Keratinocyte (primary cell): ENCODE measurements at regions not wholly inside any gene's neighbourhood (a gene's known extent, or its start where the extent isn't known, plus 50 kb on each side); places are given as distances from the start of the nearest gene placed in this dataset.

Experiments
- DNase-seq: peaks from one replicate; pipeline ENCODE4 v3.0.0-alpha.2; 2011; ENCODE audit warnings: low read depth, missing footprints, low spot score
- FAIRE-seq: peaks from 2 replicates; lab custom pipeline; 2011; peaks lifted over from hg19 to GRCh38; lab: Jason Lieb, UNC
- H2AFZ ChIP-seq: 2 replicates; pipeline ENCODE4 v1.6.0; 2012; ENCODE audit warnings: low read length, control low read depth, inconsistent platforms; ENCODE audit not compliant: control insufficient read depth
- H3K27ac ChIP-seq: 2 replicates; pipeline ENCODE4 v1.5.1; 2011; ENCODE audit warnings: low read length; ENCODE audit not compliant: control insufficient read depth, insufficient read depth
- H3K27me3 ChIP-seq: 3 replicates; pipeline ENCODE4 v1.6.0; 2011; ENCODE audit warnings: low read length; ENCODE audit not compliant: control insufficient read depth, insufficient read depth; ENCODE audit errors: extremely low read depth
- H3K36me3 ChIP-seq, 2 experiments: 2 replicates in 1 of 2; 3 replicates in 1 of 2; pipeline ENCODE4 v1.5.1; 2011; ENCODE audit warnings: low read length in 2 of 2, mild to moderate bottlenecking in 1 of 2; ENCODE audit not compliant: control insufficient read depth in 2 of 2, insufficient read depth in 2 of 2; ENCODE audit errors: extremely low read depth in 1 of 2
- H3K4me1 ChIP-seq: 3 replicates; pipeline ENCODE4 v1.5.1; 2011; ENCODE audit warnings: low read length; ENCODE audit not compliant: control insufficient read depth, insufficient read depth; ENCODE audit errors: extremely low read depth
- H3K4me2 ChIP-seq: 3 replicates; pipeline ENCODE4 v1.6.0; 2011; ENCODE audit warnings: low read depth, low read length; ENCODE audit not compliant: control insufficient read depth, insufficient read depth; ENCODE audit errors: extremely low read depth
- H3K4me3 ChIP-seq, 3 experiments: fragments of 200-600 bp in 1 of 3; sonication (generic) in 1 of 3; 2 replicates in 2 of 3; 3 replicates in 1 of 3; pipeline ENCODE4 v1.5.1; 2011 to 2016; ENCODE audit warnings: low read length in 3 of 3, mild to moderate bottlenecking in 3 of 3, control low read depth in 2 of 3, inconsistent platforms in 1 of 3, low read depth in 1 of 3, mixed read lengths in 1 of 3, mixed run types in 1 of 3, moderate library complexity in 1 of 3; ENCODE audit not compliant: control insufficient read depth in 2 of 3, insufficient read depth in 2 of 3; ENCODE audit errors: extremely low read depth in 1 of 3
- H3K79me2 ChIP-seq: 2 replicates; pipeline ENCODE4 v1.6.0; 2012; ENCODE audit warnings: low read length; ENCODE audit not compliant: control insufficient read depth, insufficient read depth
- H3K9ac ChIP-seq: 3 replicates; pipeline ENCODE4 v1.6.0; 2011; ENCODE audit warnings: low read length; ENCODE audit not compliant: control insufficient read depth, insufficient read depth; ENCODE audit errors: extremely low read depth
- H3K9me1 ChIP-seq: 3 replicates; pipeline ENCODE4 v1.6.0; 2011; ENCODE audit warnings: low read length; ENCODE audit not compliant: control insufficient read depth, insufficient read depth; ENCODE audit errors: extremely low read depth
- H3K9me3 ChIP-seq: 2 replicates; pipeline ENCODE4 v1.5.1; 2012; ENCODE audit warnings: low read depth, low read length; ENCODE audit not compliant: control insufficient read depth
- H4K20me1 ChIP-seq: 3 replicates; pipeline ENCODE4 v1.6.0; 2011; ENCODE audit warnings: low read length; ENCODE audit not compliant: control insufficient read depth, insufficient read depth; ENCODE audit errors: extremely low read depth
- EZH2 ChIP-seq: IDR thresholded peaks from one replicate; pipeline ENCODE4 v1.6.1; 2012; ENCODE audit warnings: inconsistent platforms, mild to moderate bottlenecking, low read length, moderate library complexity
- dilution Hi-C: fragments of 300-500 bp; cut with MboI; formaldehyde crosslinking; loops from one replicate; pipeline ENCODE4 v1.7.0; 2020; ENCODE audit warnings: low sequenced_read_pairs; ENCODE audit not compliant: extremely low pct_ligation_motif_present
- TF ChIP-seq, protein P1 (sequence below), 3 experiments: IDR thresholded peaks in 1 of 3; conservative IDR thresholded peaks in 1 of 3; optimal IDR thresholded peaks in 1 of 3; 2 replicates in 2 of 3; 3 replicates in 1 of 3; pipeline versions ENCODE3 to v1.5.1; 2011; ENCODE audit warnings: low read length in 3 of 3, mild to moderate bottlenecking in 3 of 3, moderate library complexity in 2 of 3, control low read depth in 1 of 3, inconsistent platforms in 1 of 3; ENCODE audit not compliant: insufficient read depth in 2 of 3; ENCODE audit errors: extremely low read depth in 1 of 3

DNA sequence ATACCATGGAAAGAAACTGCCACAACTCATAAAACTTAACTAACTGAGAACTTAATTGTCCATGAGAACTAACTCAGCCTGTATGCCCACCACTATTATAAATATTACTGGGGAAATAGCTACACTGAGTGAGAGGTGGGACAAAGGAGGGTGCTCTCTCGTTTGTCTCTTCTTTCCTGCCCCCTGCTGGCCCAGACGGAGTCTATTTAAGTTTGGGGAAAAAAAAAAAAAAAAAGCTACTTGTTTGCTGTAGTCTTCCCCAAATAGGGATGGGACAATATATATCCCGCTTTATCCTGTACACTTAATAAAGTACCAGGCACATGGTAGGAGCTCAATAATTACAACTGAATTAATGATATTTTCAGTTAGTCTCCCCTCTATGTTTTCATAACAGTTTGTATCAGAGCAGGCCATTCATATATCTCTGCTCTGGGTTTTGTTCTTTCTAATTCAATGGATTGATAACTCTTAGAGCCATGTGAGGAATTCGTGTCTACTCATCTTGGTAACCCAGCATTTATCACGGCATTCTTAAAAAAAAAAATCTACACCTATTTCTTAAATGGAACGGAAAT, 647.6 kb upstream of the PKDCC start:
- Histone ChIP-seq H3K36me3 (no peaks in the 10 kb centered on the region), H3K9me3 (no peaks in the 10 kb centered on the region), H2AFZ (no peak overlapping the region), H3K4me1 (no peaks in the 10 kb centered on the region), H3K27ac (no peak overlapping the region), H4K20me1 (no peaks in the 10 kb centered on the region), H3K9ac (no peak overlapping the region), H3K79me2 (no peaks in the 10 kb centered on the region), H3K27me3 (no peaks in the 10 kb centered on the region), H3K9me1 (no peaks in the 10 kb centered on the region), H3K4me2 (no peak overlapping the region), H3K4me3 (no peak overlapping the region)
- FAIRE-seq (no peak), DNase-seq (no peak)
- dilution Hi-C loops: no loop called here
- TF ChIP-seq EZH2: no peak
- TF ChIP-seq, protein P1, sequence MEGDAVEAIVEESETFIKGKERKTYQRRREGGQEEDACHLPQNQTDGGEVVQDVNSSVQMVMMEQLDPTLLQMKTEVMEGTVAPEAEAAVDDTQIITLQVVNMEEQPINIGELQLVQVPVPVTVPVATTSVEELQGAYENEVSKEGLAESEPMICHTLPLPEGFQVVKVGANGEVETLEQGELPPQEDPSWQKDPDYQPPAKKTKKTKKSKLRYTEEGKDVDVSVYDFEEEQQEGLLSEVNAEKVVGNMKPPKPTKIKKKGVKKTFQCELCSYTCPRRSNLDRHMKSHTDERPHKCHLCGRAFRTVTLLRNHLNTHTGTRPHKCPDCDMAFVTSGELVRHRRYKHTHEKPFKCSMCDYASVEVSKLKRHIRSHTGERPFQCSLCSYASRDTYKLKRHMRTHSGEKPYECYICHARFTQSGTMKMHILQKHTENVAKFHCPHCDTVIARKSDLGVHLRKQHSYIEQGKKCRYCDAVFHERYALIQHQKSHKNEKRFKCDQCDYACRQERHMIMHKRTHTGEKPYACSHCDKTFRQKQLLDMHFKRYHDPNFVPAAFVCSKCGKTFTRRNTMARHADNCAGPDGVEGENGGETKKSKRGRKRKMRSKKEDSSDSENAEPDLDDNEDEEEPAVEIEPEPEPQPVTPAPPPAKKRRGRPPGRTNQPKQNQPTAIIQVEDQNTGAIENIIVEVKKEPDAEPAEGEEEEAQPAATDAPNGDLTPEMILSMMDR (optimal IDR thresholded peaks at IDR 0.05 in 1 of 3, IDR thresholded peaks at IDR 0.05 in 1 of 3, conservative IDR thresholded peaks at IDR 0.05 in 1 of 3; ENCODE audit: extremely low read depth in 1 of 3, insufficient read depth in 2 of 3, low read length in 3 of 3): peak in 2 of 3 experiments; percentile 8 to 30

DNA sequence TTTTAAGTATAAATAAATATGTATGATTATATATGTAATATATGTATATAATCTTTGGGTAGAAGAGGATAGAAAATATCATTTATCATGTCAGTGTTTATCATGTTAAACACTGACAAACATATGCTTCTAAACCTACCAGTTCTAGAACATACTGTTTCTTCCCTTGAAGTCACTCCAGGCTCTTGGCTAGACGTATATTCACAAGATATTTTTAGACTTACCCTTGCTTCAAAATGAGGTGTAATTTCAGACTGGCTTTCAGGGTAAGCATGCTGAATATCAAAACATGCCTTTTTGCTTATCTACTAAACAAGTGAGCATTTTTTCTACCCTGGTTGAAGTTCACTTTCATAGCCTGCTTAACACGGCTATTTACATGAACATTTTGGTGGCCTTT, 642.4 kb upstream of the PKDCC start:
- no peaks in the 10 kb centered on the region for H3K27me3 ChIP-seq
- no peak overlapping the region for H3K9ac ChIP-seq
- H3K4me3 ChIP-seq: no peak overlapping the region
- H2AFZ ChIP-seq: no peak overlapping the region
- no peaks in the 10 kb centered on the region for H4K20me1 ChIP-seq
- no peak overlapping the region for H3K27ac ChIP-seq
- no peaks in the 10 kb centered on the region for H3K4me1 ChIP-seq
- no peaks in the 10 kb centered on the region for H3K79me2 ChIP-seq
- DNase-seq (no peak), FAIRE-seq (no peak)
- TF ChIP-seq, protein P1 (optimal IDR thresholded peaks at IDR 0.05 in 1 of 3, IDR thresholded peaks at IDR 0.05 in 1 of 3, conservative IDR thresholded peaks at IDR 0.05 in 1 of 3; ENCODE audit: extremely low read depth in 1 of 3, insufficient read depth in 2 of 3, low read length in 3 of 3): no peak
- no peak for TF ChIP-seq EZH2
- dilution Hi-C loops: no loop called here
- H3K9me1 ChIP-seq: no peaks in the 10 kb centered on the region
- no peaks in the 10 kb centered on the region for H3K9me3 ChIP-seq
- no peaks in the 10 kb centered on the region for H3K36me3 ChIP-seq
- no peak overlapping the region for H3K4me2 ChIP-seq
